Brain microvascular endothelial cell (primary cell): ENCODE measurements at regions not wholly inside any gene's neighbourhood (a gene's known extent, or its start where the extent isn't known, plus 50 kb on each side); places are given as distances from the start of the nearest gene placed in this dataset.
"Not testable (repeated sequence)": the region's sequence is repeated elsewhere in the genome, so short reads cannot be mapped to it uniquely, and the experiment has no call there.

Experiments
- DNase-seq: peaks from one replicate; pipeline ENCODE4 v3.0.0-alpha.2; 2020
- H3K27ac ChIP-seq: fragments of 250-450 bp; sonication (Bioruptor Pico); 2 replicates; pipeline ENCODE4 v1.5.1; 2020; ENCODE audit warnings: mild to moderate bottlenecking, moderate library complexity
- H3K27me3 ChIP-seq: fragments of 250-450 bp; sonication (Bioruptor Pico); replicated peaks from 2 replicates; pipeline ENCODE4 v1.5.1; 2020; ENCODE audit warnings: mild to moderate bottlenecking
- H3K36me3 ChIP-seq: fragments of 250-450 bp; sonication (Bioruptor Pico); replicated peaks from 2 replicates; pipeline ENCODE4 v1.5.1; 2020; ENCODE audit warnings: mild to moderate bottlenecking
- H3K4me3 ChIP-seq: 2 replicates; pipeline ENCODE4 v1.5.1; 2011; ENCODE audit warnings: low read depth, mild to moderate bottlenecking, control low read depth, low read length, moderate library complexity
- CTCF ChIP-seq: IDR thresholded peaks from 2 replicates; pipeline ENCODE4 v1.5.1; 2011; ENCODE audit warnings: low read depth, mild to moderate bottlenecking, moderate library complexity, low read length, control low read depth, inconsistent platforms; ENCODE audit errors: missing control alignments
- in situ Hi-C: cut with HindIII; loops from 2 replicates; pipeline ENCODE4 v1.10.0; 2017; ENCODE audit warnings: low sequenced_read_pairs, low pct_ligation_motif_present

- no peak for DNase-seq
- Histone ChIP-seq H3K27ac (no peak overlapping the region), H3K36me3 (no peaks in the 10 kb centered on the region), H3K27me3 (no peaks in the 10 kb centered on the region), H3K4me3 (no peak overlapping the region)
- TF ChIP-seq CTCF = no peak
- in situ Hi-C loops = no loop called here
These were observed 148.4 kb downstream of the KLF6 start for GRCh38 chr10:3636356-3637181.

GRCh38 chr10:3635697-3636096, 149.3 kb downstream of the KLF6 start:
- Histone ChIP-seq H3K27me3 (no peaks in the 10 kb centered on the region), H3K4me3 (no peak overlapping the region), H3K36me3 (no peaks in the 10 kb centered on the region), H3K27ac (no peak overlapping the region)
- no peak for TF ChIP-seq CTCF
- in situ Hi-C loops = no loop called here
- DNase-seq = no peak

GRCh38 chr10:3635211-3635671, 149.8 kb downstream of the KLF6 start:
- Histone ChIP-seq H3K27me3 (no peaks in the 10 kb centered on the region), H3K36me3 (no peaks in the 10 kb centered on the region), H3K4me3 (no peak overlapping the region), H3K27ac (no peak overlapping the region)
- DNase-seq = no peak
- TF ChIP-seq CTCF = no peak
- in situ Hi-C loops = no loop called here

GRCh38 chr10:3634646-3635045, 150.4 kb downstream of the KLF6 start:
- H3K4me3 ChIP-seq, DNase-seq, H3K27ac ChIP-seq, H3K36me3 ChIP-seq, H3K27me3 ChIP-seq, in situ Hi-C loops: not testable (repeated sequence)

GRCh38 chr10:3631701-3632330, 153.2 kb downstream of the KLF6 start:
- no peaks in the 10 kb centered on the region for H3K27me3 ChIP-seq
- no peak for DNase-seq
- no peaks in the 10 kb centered on the region for H3K36me3 ChIP-seq
- no peak for TF ChIP-seq CTCF
- in situ Hi-C loops = no loop called here
- H3K4me3 ChIP-seq = no peak overlapping the region
- H3K27ac ChIP-seq = no peak overlapping the region

- DNase-seq = no peak
- TF ChIP-seq CTCF = no peak
- no peak overlapping the region for H3K27ac ChIP-seq
- no peaks in the 10 kb centered on the region for H3K27me3 ChIP-seq
- no peak overlapping the region for H3K4me3 ChIP-seq
- H3K36me3 ChIP-seq = no peaks in the 10 kb centered on the region
- in situ Hi-C loops = no loop called here
These were observed 153.7 kb downstream of the KLF6 start for GRCh38 chr10:3631291-3631690.
